Sigmoid colon (tissue), 4 donors: ENCODE measurements at regions not wholly inside any gene's neighbourhood (a gene's known extent, or its start where the extent isn't known, plus 50 kb on each side); places are given as distances from the start of the nearest gene placed in this dataset.

ENCODE experiments used
- CTCF ChIP-seq, 4 experiments: fragments of 450-650 bp in 3 of 4; fragments of 200-600 bp in 1 of 4; IDR thresholded peaks; one replicate each; pipeline ENCODE4 v1.5.1; 2016 to 2019; ENCODE audit warnings: antibody characterized with exemption in 4 of 4, mild to moderate bottlenecking in 3 of 4, moderate library complexity in 2 of 4
- POLR2A ChIP-seq, 2 donors: fragments of 450-650 bp; IDR thresholded peaks; one replicate each; pipeline ENCODE4 v1.6.1; 2016; ENCODE audit warnings: antibody characterized with exemption in 2 of 2, mild to moderate bottlenecking in 2 of 2, moderate library complexity in 2 of 2
- POLR2AphosphoS5 ChIP-seq, 4 donors: sonication (generic); formaldehyde crosslinking; IDR thresholded peaks; one replicate each; pipeline ENCODE4 v1.6.1; 2017; ENCODE audit warnings: antibody characterized with exemption in 4 of 4

DNA sequence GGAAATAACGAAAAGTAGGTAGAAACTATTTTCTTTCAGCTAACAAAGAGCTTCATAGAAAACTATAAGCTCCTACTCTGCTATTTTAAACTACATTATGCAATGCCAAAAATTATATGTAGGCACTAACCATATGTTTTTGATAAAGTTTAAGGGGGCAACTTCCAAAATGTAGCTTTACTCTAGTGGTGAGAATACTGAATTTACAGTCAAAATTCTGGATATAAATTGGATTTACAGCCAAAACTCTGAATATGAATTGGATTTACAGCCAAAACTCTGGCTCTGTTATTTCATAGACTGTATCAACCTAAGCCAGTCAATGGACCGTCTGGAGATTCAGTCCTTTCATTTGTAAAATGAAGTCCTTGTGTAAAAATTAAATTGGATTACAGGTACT, 86.8 kb upstream of the ANK3 start:
- TF ChIP-seq CTCF (IDR thresholded peaks at IDR 0.05) (no peak), POLR2AphosphoS5 (IDR thresholded peaks at IDR 0.05) (no peak), POLR2A (IDR thresholded peaks at IDR 0.05) (no peak)
